Spleen (tissue), 11 donors: ENCODE measurements at regions not wholly inside any gene's neighbourhood (a gene's known extent, or its start where the extent isn't known, plus 50 kb on each side); places are given as distances from the start of the nearest gene placed in this dataset.

Experiments
- DNase-seq: peaks from one replicate; pipeline ENCODE4 v3.0.0-alpha.2; 2020
- H3K27ac ChIP-seq, 8 donors: fragments of 200-600 bp; sonication (generic) in 7 of 8; 1 replicate in 4 of 8; 2 replicates in 4 of 8; pipeline versions ENCODE4 v1.5.0 to v1.8.0; 2016 to 2021; ENCODE audit warnings: inconsistent platforms in 4 of 8, mild to moderate bottlenecking in 4 of 8, moderate library complexity in 1 of 8
- H3K27me3 ChIP-seq, 7 donors: fragments of 200-600 bp; sonication (generic) in 6 of 7; replicated peaks in 1 of 7; 1 replicate in 4 of 7; 2 replicates in 3 of 7; pipeline versions ENCODE4 v1.5.0 to v1.8.0; 2016 to 2021; ENCODE audit warnings: inconsistent platforms in 3 of 7, mild to moderate bottlenecking in 1 of 7
- H3K36me3 ChIP-seq, 6 donors: fragments of 200-600 bp; sonication (generic) in 5 of 6; 1 replicate in 4 of 6; 2 replicates in 2 of 6; pipeline versions ENCODE4 v1.5.0 to v1.8.0; 2016 to 2021; ENCODE audit warnings: inconsistent platforms in 2 of 6
- H3K4me1 ChIP-seq, 6 donors: fragments of 200-600 bp; sonication (generic) in 5 of 6; 1 replicate in 3 of 6; 2 replicates in 3 of 6; pipeline versions ENCODE4 v1.5.0 to v1.8.0; 2016 to 2021; ENCODE audit warnings: inconsistent platforms in 3 of 6
- H3K4me3 ChIP-seq, 8 donors: fragments of 200-600 bp; sonication (generic) in 7 of 8; 1 replicate in 4 of 8; 2 replicates in 4 of 8; pipeline versions ENCODE4 v1.5.0 to v1.8.0; 2016 to 2021; ENCODE audit warnings: inconsistent platforms in 4 of 8, mild to moderate bottlenecking in 4 of 8, moderate library complexity in 2 of 8
- H3K9me3 ChIP-seq, 8 donors: fragments of 200-600 bp; sonication (generic) in 7 of 8; 1 replicate in 4 of 8; 2 replicates in 4 of 8; pipeline versions ENCODE4 v1.5.0 to v1.8.0; 2016 to 2021; ENCODE audit warnings: inconsistent platforms in 4 of 8
- POLR2A ChIP-seq, 3 donors: fragments of 450-650 bp; IDR thresholded peaks; one replicate each; pipeline ENCODE4 v1.5.1; 2017; ENCODE audit warnings: antibody characterized with exemption in 3 of 3, mild to moderate bottlenecking in 1 of 3
- POLR2AphosphoS5 ChIP-seq, 3 donors: sonication (generic); formaldehyde crosslinking; IDR thresholded peaks; one replicate each; pipeline ENCODE4 v1.5.1; 2017; ENCODE audit warnings: antibody characterized with exemption in 3 of 3
- WGBS, 5 donors: extraction: QIAGEN DNeasy Blood & Tissue Kit in 3 of 5; methylation state at CpG; one replicate each; pipeline versions ENCODE4 v1.1.5 to v1.1.7; 2013 to 2018; 5-methylcytosine and 5-hydroxymethylcytosine counted together
- intact Hi-C: fragments of 100-400 bp; cut with DNase I; formaldehyde crosslinking; loops from one replicate; pipeline ENCODE4 v1.15.0; 2023; ENCODE audit warnings: low total_unique reads
- TF ChIP-seq, protein P1 (sequence below), 11 experiments: fragments of 200-600 bp in 7 of 11; fragments of 450-650 bp in 4 of 11; sonication (generic) in 4 of 11; IDR thresholded peaks in 8 of 11; conservative IDR thresholded peaks in 3 of 11; 1 replicate in 7 of 11; 2 replicates in 4 of 11; pipeline versions ENCODE4 v1.4.0 to v1.8.0; 2016 to 2021; ENCODE audit warnings: antibody characterized with exemption in 11 of 11, inconsistent platforms in 4 of 11, mild to moderate bottlenecking in 1 of 11
- donor health status: healthy with polysubstance abuse.
- donor health status: DM: no; HTN: no; CAD: no; lungs with moderate emphysema.
- donor health status: DM: no; HTN: no; CAD: no.
- donor health status: Bipolar disorder and iron deficiency.
- donor health status: healthy.
- donor health status: DM: no; HTN: no; CAD: no.
- donor health status: DM: yes; HTN: yes; CAD: no.

DNA sequence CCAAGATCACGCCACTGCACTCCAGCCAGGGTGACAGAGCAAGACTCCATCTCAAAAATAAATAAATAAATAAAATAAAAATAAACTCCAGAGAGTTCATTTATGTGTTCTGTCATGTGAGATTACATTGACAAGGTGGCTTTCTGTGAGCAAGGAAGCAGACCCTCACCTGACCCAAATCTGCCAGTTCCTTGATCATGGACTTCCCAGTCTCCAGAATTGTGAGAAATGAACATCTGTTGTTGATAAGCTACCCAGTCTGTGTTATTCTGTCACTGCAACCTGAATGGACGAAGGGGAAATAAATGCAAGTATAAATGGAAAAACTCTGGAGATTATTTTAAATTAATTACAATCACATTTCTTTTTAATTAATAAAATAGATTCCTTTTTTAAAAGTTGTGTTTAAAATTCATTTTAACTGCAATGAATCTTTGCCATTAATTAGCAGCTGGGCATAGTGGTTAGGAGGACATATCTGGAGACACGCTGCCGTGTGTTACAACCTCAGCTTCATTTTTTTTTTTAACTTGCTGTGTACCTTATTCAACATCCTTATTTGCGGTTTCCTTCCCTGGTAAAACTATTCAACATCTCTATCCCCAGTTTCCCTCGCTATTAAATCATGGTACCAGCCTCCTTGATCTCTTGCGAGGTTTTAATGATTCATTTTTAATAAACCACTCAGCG, 376.4 kb downstream of the CHSY3 start:
- Histone ChIP-seq H3K27ac (no peak overlapping the region), H3K4me1 (no peaks in the 10 kb centered on the region), H3K9me3 (no peaks in the 10 kb centered on the region), H3K36me3 (no peaks in the 10 kb centered on the region), H3K4me3 (no peak overlapping the region), H3K27me3 (no peaks in the 10 kb centered on the region)
- WGBS, 5 donors: 56 to 64% (median 59%) methylated on average over 8 of the region's 8 CpGs
- DNase-seq: no peak
- TF ChIP-seq, protein P1, sequence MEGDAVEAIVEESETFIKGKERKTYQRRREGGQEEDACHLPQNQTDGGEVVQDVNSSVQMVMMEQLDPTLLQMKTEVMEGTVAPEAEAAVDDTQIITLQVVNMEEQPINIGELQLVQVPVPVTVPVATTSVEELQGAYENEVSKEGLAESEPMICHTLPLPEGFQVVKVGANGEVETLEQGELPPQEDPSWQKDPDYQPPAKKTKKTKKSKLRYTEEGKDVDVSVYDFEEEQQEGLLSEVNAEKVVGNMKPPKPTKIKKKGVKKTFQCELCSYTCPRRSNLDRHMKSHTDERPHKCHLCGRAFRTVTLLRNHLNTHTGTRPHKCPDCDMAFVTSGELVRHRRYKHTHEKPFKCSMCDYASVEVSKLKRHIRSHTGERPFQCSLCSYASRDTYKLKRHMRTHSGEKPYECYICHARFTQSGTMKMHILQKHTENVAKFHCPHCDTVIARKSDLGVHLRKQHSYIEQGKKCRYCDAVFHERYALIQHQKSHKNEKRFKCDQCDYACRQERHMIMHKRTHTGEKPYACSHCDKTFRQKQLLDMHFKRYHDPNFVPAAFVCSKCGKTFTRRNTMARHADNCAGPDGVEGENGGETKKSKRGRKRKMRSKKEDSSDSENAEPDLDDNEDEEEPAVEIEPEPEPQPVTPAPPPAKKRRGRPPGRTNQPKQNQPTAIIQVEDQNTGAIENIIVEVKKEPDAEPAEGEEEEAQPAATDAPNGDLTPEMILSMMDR (IDR thresholded peaks at IDR 0.05 in 8 of 11, conservative IDR thresholded peaks at IDR 0.05 in 3 of 11): no peak
- TF ChIP-seq POLR2A (IDR thresholded peaks at IDR 0.05) (no peak), POLR2AphosphoS5 (IDR thresholded peaks at IDR 0.05) (no peak)
- intact Hi-C loops: no loop called here

DNA sequence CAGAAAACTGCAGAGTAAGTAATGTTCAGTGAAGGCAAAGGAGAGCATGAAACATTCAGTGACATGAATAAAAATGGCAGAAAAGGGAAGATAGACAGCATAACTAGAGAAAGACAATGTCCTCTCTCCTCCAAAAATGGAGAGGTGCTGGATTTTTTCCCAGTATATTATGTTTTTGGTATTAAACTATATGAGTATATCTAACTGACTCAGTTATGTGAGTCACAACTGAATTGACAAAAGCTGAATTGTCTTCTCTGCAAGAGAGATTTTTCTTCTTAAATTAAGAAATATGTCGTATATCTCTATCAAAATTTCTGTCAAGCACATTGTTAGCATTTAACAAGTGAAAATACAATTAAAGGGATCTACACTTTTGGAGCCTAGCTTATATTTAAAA, 375.1 kb downstream of the CHSY3 start:
- no peak overlapping the region for H3K4me3 ChIP-seq
- no peaks in the 10 kb centered on the region for H3K36me3 ChIP-seq
- no peak overlapping the region for H3K27ac ChIP-seq
- H3K9me3 ChIP-seq: no peaks in the 10 kb centered on the region
- TF ChIP-seq POLR2A (IDR thresholded peaks at IDR 0.05): no peak
- no peak for TF ChIP-seq POLR2AphosphoS5 (IDR thresholded peaks at IDR 0.05)
- TF ChIP-seq, protein P1 (IDR thresholded peaks at IDR 0.05 in 8 of 11, conservative IDR thresholded peaks at IDR 0.05 in 3 of 11): no peak
- DNase-seq: no peak
- no peaks in the 10 kb centered on the region for H3K4me1 ChIP-seq
- intact Hi-C loops: no loop called here
- H3K27me3 ChIP-seq: no peaks in the 10 kb centered on the region
- 53 to 87% (median 66%) methylated on average over 1 of the region's 1 CpG for WGBS, 5 donors

DNA sequence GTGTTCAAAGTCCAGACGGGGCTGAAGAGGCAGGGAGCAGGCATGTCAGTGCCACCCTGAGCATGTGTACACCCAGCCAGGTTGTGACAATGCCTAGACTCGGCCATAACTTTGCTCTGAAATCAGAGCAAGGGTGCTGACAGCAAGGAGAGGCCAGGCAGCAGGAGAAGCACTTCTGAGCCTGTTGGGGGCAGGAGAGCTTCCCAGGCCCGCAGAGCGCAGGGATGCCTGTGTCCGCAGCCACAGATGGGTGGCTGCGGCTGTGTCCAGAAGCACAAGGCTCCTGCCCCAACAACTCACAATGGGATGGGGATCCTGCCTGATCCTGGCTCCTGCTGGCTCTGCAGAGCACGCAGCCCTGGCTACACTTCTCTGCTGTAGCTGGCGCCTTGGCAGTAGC, 373.9 kb downstream of the CHSY3 start:
- Histone ChIP-seq H3K27ac (no peak overlapping the region), H3K27me3 (no peaks in the 10 kb centered on the region), H3K9me3 (no peaks in the 10 kb centered on the region), H3K4me3 (no peak overlapping the region), H3K4me1 (no peaks in the 10 kb centered on the region), H3K36me3 (no peaks in the 10 kb centered on the region)
- peak; percentile 47 for DNase-seq
- intact Hi-C loops: no loop called here
- no peak for TF ChIP-seq POLR2AphosphoS5 (IDR thresholded peaks at IDR 0.05)
- WGBS, 5 donors: 85 to 94% (median 89%) methylated on average over 5 to 8 of the region's 8 CpGs

DNA sequence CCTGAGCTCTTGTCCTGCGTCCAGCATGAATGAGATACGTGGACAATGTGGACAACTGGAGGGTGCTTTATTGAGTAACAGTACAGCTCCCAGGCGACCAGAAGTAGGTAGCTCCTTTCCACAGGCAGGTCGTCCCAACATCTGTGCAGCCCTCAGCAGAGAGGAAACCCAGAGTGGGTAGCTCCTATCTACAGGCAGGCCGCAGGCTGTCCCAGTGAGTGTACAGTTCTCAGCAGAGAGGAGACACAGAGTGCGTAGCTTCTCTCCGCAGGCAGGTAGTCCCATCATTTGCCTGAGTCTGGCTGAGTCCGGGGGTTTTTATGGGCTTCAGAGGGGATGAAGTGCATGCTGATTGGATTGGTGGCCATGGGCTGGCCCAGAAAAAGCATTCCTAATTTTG, 373.3 kb downstream of the CHSY3 start:
- 88 to 97% (median 92%) methylated on average over 7 to 8 of the region's 8 CpGs for WGBS, 5 donors
- no peaks in the 10 kb centered on the region for H3K9me3 ChIP-seq
- H3K4me3 ChIP-seq: no peak overlapping the region

More for the DNA sequence above, 373.3 kb downstream of the CHSY3 start:
- Histone ChIP-seq H3K4me1 (no peaks in the 10 kb centered on the region), H3K27ac (no peak overlapping the region), H3K36me3 (no peaks in the 10 kb centered on the region), H3K27me3 (no peaks in the 10 kb centered on the region)
- peak; percentile 44 for DNase-seq
- intact Hi-C loops: no loop called here
- TF ChIP-seq POLR2AphosphoS5 (IDR thresholded peaks at IDR 0.05) (no peak), POLR2A (IDR thresholded peaks at IDR 0.05) (no peak)
- TF ChIP-seq, protein P1 (IDR thresholded peaks at IDR 0.05 in 8 of 11, conservative IDR thresholded peaks at IDR 0.05 in 3 of 11): no peak
